ENCODE measurements at regions not wholly inside any gene's neighbourhood (a gene's known extent, or its start where the extent isn't known, plus 50 kb on each side); places are given as distances from the start of the nearest gene placed in this dataset.

DNA sequence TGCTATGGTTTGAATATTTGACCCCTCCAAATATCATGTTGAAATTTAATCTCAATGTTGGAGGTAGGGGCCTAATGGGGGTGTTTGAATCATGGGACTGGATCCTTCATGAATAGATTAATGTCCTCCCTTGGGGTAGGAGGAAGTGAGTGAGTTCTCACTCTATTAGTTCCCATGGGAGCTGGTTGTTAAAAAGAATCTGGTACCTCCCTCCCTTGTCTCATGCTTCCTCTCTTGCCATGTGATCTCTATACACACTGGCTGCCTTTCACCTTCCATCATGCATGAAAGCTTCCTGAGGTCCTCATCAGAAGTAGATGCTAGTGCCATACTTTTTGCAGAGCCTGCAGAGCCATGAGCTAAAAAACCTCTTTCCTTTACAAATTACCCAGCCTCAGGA lies 177.7 kb upstream of the MCTP2 start:
- TF ChIP-seq RFX5 (IDR thresholded peaks at IDR 0.05; ENCODE audit: low read depth, low read length): no peak
- dilution Hi-C loops (cut with HindIII; ENCODE audit: low sequenced_read_pairs, unreplicated experiment): no loop called here

More for the DNA sequence above, 177.7 kb upstream of the MCTP2 start:
- Histone ChIP-seq H3K27me3 (ENCODE audit: control insufficient read depth, insufficient read depth, low read length) (no peaks in the 10 kb centered on the region; the same call in 1 of the 2 replicates), H3K4ac (ENCODE audit: low read depth, low read length) (no peak overlapping the region), H4K5ac (ENCODE audit: low read depth, low read length) (no peak overlapping the region), H2BK5ac (ENCODE audit: low read depth, low read length, poor library complexity, severe bottlenecking) (no peak overlapping the region), H2AFZ (replicated peaks; ENCODE audit: low read length, poor library complexity) (no peak overlapping the region), H4K91ac (ENCODE audit: insufficient read depth, low read depth, low read length) (no peak overlapping the region), H2BK15ac (ENCODE audit: low read depth, low read length) (no peak overlapping the region), H4K8ac (ENCODE audit: low read depth in 2 of 2, low read length in 2 of 2) (no peak overlapping the region), H3K23ac (ENCODE audit: low read depth, low read length) (no peak overlapping the region), H3K4me3 (ENCODE audit: insufficient read depth, low read depth, low read length) (no peak overlapping the region), H3K9ac (ENCODE audit: low read depth, low read length) (no peak overlapping the region), H3K56ac (ENCODE audit: extremely low read depth, insufficient read depth, low read length) (no peak overlapping the region), H2BK120ac (ENCODE audit: low read depth, low read length) (no peak overlapping the region), H3K4me2 (ENCODE audit: low read depth, low read length) (no peak overlapping the region), H3K9me3 (ENCODE audit: control insufficient read depth, insufficient read depth, low read length) (peaks cover 6% of the 10 kb centered on the region), H2AK9ac (replicated peaks; ENCODE audit: low read depth, low read length, poor library complexity) (no peak overlapping the region), H3K27ac (ENCODE audit: insufficient read depth, low read length) (no peak overlapping the region), H3K36me3 (ENCODE audit: control insufficient read depth, insufficient read depth, low read length) (no peaks in the 10 kb centered on the region), H2AK5ac (ENCODE audit: low read depth, low read length) (no peak overlapping the region), H4K20me1 (ENCODE audit: insufficient read depth, low read length) (no peaks in the 10 kb centered on the region), H3K4me1 (ENCODE audit: control insufficient read depth, insufficient read depth, low read length) (no peaks in the 10 kb centered on the region), H3K9me1 (ENCODE audit: insufficient read depth, low read length) (no peaks in the 10 kb centered on the region), H3K79me1 (ENCODE audit: low read depth in 1 of 2, low read length in 2 of 2) (no peaks in the 10 kb centered on the region), H3K14ac (replicated peaks; ENCODE audit: low read depth, low read length) (no peak overlapping the region), H2BK20ac (ENCODE audit: low read depth, low read length) (no peak overlapping the region), H3K18ac (ENCODE audit: low read depth, low read length) (no peak overlapping the region)
- POLR2A ChIA-PET (ENCODE audit: unreplicated experiment): no interaction called here
- intact Hi-C loops (cut with micrococcal nuclease) (no loop called here), in situ Hi-C loops (cut with MboI; ENCODE audit: low sequenced_read_pairs) (no loop called here)
- DNase-seq: no peak
- ATAC-seq (ENCODE audit: low read depth): no peak
- CTCF ChIA-PET: no interaction called here
- no TSS peak for BruUV-seq (replicated peaks)
